DOHH2 (cell line): ENCODE measurements at regions not wholly inside any gene's neighbourhood (a gene's known extent, or its start where the extent isn't known, plus 50 kb on each side); places are given as distances from the start of the nearest gene placed in this dataset.

ENCODE experiments used
- CTCF ChIP-seq: fragments of 200-600 bp; sonication (generic); IDR thresholded peaks from one replicate; pipeline ENCODE4 v1.5.1; 2014; ENCODE audit warnings: antibody characterized with exemption, mild to moderate bottlenecking, low read depth, low read length; ENCODE audit not compliant: poor library complexity, severe bottlenecking
- EZH2phosphoT487 ChIP-seq: fragments of 200-600 bp; sonication (generic); IDR thresholded peaks from 2 replicates; pipeline ENCODE4 v1.6.1; 2017; ENCODE audit warnings: borderline replicate concordance, mild to moderate bottlenecking, antibody characterized with exemption, low read length, moderate library complexity, mixed read lengths

GRCh38 chr17:20920095-20920814 lies 122.6 kb downstream of the USP22 start:
- TF ChIP-seq CTCF (no peak), EZH2phosphoT487 (no peak)
